Suppressor macrophage treated with lipopolysaccharide for 4 hours (primary cell): ENCODE measurements at regions not wholly inside any gene's neighbourhood (a gene's known extent, or its start where the extent isn't known, plus 50 kb on each side); places are given as distances from the start of the nearest gene placed in this dataset.

Experiments used
- DNase-seq: peaks from one replicate; pipeline ENCODE4 v3.0.0-alpha.2; 2020

DNA sequence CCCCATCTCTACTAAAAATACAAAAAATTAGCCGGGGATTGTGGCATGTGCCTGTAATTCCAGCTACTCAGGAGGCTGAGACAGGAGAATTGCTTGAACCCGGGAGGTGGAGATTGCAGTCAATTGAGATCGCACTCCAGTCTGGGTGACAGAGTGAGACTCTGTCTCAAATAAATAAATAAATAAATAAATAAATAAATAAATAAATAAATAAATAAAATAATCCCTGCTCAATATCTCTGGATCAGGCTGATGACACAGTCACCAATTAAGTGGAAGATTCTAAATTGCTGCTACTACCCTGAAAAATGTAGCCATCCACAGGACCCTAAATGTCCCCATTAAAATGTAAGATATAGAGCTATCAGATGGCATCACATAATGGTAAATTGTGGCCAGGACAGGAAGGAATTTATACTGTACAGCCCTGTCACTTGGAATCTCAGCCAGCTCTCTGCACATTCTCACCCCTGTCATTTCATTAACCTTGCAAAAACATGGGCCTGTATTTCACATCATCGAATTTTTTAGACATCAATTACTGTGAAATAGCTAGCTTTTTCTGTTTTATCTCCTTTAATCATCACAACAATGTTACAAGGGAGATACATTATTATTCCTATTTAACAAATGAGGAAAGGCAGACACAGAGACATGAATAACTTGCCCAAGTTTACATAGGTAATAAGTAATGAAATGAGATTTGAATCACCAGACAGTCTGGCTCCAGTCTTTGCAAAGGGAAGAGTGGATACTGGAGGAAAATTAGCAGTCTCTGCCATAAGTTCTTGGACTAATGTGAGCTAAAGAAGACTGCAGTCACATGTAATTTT is 56.7 kb upstream of the NTPCR start:
- no peak for DNase-seq

DNA sequence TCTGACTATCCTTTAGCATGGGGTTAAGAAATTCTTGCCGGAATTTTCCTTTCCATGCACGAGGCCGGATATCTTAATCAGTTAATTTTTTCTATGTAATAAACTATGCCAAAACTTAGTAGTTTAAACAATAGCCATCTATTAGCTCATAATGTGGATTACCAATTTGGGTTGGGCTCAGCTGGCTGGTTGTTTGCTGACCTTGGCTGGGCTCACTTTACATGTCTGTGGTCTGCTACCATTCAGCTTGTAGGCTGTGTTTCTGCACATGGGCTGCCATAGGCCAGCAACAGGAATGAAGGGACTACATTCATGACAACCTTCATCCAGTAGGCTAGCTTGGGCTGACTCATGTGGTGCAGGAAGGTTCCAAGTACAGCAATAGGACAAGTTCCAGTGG is 56.0 kb upstream of the NTPCR start:
- no peak for DNase-seq

DNA sequence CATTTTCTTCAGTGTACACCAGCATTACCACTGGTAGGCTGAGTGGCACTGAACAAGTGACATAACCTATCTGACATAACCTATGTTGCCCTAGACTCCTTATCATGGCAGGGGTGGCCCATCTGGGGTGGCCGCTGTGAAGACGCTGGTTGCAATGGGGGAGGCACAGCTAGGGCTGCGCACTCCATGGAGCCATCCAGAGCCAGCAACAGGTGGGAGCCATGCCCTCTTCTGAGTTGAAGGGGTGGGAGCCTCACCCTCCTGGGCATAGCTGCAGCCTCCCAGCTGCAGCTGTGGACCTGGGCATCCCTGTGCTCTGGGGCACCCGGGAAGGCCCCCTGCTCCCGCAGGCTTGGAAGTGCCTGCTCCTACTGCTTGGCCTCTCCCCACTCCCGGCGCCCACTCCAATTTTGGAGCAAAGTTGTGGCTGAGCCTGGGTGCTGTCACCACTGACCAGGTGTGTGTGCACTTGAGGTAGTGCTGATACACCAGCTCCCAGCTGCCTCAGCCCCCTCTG is 52.4 kb upstream of the NTPCR start:
- no peak for DNase-seq

DNA sequence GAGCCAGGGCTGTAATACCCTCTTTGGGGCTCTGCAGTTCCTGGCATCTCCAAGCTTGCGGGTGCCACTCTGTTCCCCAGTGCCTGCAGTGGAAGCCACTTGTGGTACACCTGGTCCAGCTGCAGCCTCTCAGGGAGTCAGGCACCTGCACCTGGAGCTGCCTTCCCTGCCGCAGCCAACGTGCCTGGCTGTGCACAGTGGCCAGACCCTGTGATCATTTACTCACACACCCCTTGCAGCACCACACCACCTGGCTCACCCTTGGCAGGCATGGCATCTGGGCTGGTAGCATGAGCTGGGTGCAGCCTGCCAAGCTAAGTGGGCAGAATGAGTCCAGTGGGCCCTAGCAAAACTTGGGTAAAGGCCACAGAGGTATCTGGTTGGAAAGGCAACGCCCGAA is 51.1 kb upstream of the NTPCR start:
- DNase-seq, result no peak

DNA sequence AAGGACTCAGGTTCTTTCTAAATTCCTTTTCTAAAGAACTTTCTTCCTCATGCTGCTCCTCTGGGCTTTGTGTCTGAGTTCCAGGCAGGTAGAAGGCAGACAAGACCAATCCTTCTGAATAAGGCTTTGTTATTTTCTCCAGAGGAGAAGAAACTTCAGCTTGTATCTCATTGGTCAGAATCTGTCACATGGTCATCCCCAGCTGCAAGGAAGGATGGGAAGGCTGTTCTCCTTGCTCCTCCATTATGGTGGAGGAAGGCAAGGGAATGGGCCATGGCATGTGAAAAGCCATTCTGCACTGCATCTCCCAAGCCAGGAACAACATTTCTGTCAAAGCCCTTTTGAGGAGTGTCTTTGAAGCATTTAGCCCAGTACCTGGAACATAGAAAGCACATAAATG is 50.6 kb upstream of the NTPCR start:
- DNase-seq, result no peak
